ENCODE measurements at regions not wholly inside any gene's neighbourhood (a gene's known extent, or its start where the extent isn't known, plus 50 kb on each side); places are given as distances from the start of the nearest gene placed in this dataset.

DNA sequence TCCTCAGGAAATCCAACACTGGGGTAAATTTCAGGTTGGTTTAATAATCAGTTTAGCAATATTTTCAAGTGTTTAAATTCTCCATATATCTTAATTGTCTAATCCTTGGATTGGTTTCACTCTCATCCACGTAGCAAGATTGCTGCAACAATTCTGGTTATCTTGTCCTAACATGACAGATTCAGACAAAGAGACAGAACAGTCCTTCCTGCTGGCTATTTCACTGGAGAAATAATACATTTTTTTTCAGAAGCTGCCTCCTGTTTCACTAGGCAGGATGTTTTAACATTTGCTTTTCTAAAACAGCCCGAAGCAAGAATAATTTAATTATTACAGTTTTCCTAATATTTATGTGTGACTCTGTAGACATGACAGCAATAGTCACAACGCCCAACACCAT is 2011.2 kb downstream of the NCAM2 start:
- no peaks in the 10 kb centered on the region for H3K36me3 ChIP-seq (ENCODE audit: control insufficient read depth in 2 of 4, insufficient read depth in 4 of 4, low read length in 3 of 4)
- H3K4me1 ChIP-seq (replicated peaks in 1 of 4; ENCODE audit: control insufficient read depth in 3 of 4, insufficient read depth in 4 of 4, low read length in 3 of 4), result no peaks in the 10 kb centered on the region
- H2BK15ac ChIP-seq (ENCODE audit: low read length), result no peak overlapping the region
- H3K79me2 ChIP-seq (ENCODE audit: control insufficient read depth in 1 of 2, insufficient read depth in 2 of 2, low read length in 2 of 2), result no peaks in the 10 kb centered on the region
- no peak overlapping the region for H2BK120ac ChIP-seq (replicated peaks; ENCODE audit: low read depth, low read length)
- no peak overlapping the region for H4K5ac ChIP-seq (ENCODE audit: insufficient read length, low read depth, low read length)
- no peak overlapping the region for H3K4me2 ChIP-seq (ENCODE audit: insufficient read depth in 1 of 2, low read depth in 2 of 2, low read length in 2 of 2)
- H3K56ac ChIP-seq (replicated peaks; ENCODE audit: insufficient read length, low read depth, low read length), result no peak overlapping the region
- H3K18ac ChIP-seq (ENCODE audit: extremely low read depth, low read length), result no peak overlapping the region
- no peak overlapping the region for H3K9ac ChIP-seq (replicated peaks in 1 of 4; ENCODE audit: extremely low read depth in 1 of 4, low read depth in 3 of 4, low read length in 3 of 4)
- 91% methylated on average over 3 of the region's 3 CpGs; no CpG with 5 or more reads in 1 of the 2 experiments for WGBS, 2 experiments (ENCODE audit: extremely low coverage in 1 of 2, insufficient coverage in 1 of 2, insufficient read length in 1 of 2, insufficient replicate concordance in 2 of 2, low coverage in 1 of 2, low lambda C conversion rate in 2 of 2, missing lambda C conversion rate in 1 of 2)
- no peaks in the 10 kb centered on the region for H3K9me3 ChIP-seq (ENCODE audit: insufficient read depth in 2 of 2, low read depth in 1 of 2, low read length in 1 of 2)
- no peak overlapping the region for H4K91ac ChIP-seq (replicated peaks; ENCODE audit: insufficient read length, low read length)
- H4K8ac ChIP-seq (ENCODE audit: extremely low read depth, insufficient read depth, low read length), result no peak overlapping the region
- ChIA-PET POLR2A (ENCODE audit: partially characterized antibody) (no interaction called here), CTCF (ENCODE audit: partially characterized antibody) (no interaction called here)
- FAIRE-seq (no peak), DNase-seq (ENCODE audit: low read depth in 1 of 2, low spot score in 2 of 2) (no peak)
- H3K4me3 ChIP-seq (ENCODE audit: extremely low read depth in 1 of 4, insufficient read depth in 2 of 4, low read depth in 3 of 4, low read length in 4 of 4), result no peak overlapping the region
- H3K27me3 ChIP-seq (replicated peaks in 1 of 4; ENCODE audit: control insufficient read depth in 3 of 4, extremely low read depth in 1 of 4, insufficient read depth in 3 of 4, low read length in 3 of 4), result no peaks in the 10 kb centered on the region
- H3K23ac ChIP-seq (ENCODE audit: insufficient read length), result no peak overlapping the region
- no peak overlapping the region for H2BK20ac ChIP-seq (ENCODE audit: low read length)
- H2AFZ ChIP-seq (ENCODE audit: low read length), result no peak overlapping the region
- no peak overlapping the region for H2AK5ac ChIP-seq (ENCODE audit: low read depth, low read length)
- no peaks in the 10 kb centered on the region for H3K79me1 ChIP-seq (ENCODE audit: low read depth, low read length)
- no peaks in the 10 kb centered on the region for H4K20me1 ChIP-seq (replicated peaks in 1 of 2; ENCODE audit: control insufficient read depth in 1 of 2, insufficient read depth in 2 of 2, low read length in 2 of 2)
- H2BK12ac ChIP-seq (ENCODE audit: low read depth, low read length), result no peak overlapping the region
- no peak overlapping the region for H3K4ac ChIP-seq (replicated peaks; ENCODE audit: insufficient read length, low read depth, low read length)
- no peaks in the 10 kb centered on the region for H3K23me2 ChIP-seq (ENCODE audit: low read depth, low read length)
- no peak overlapping the region for H3K27ac ChIP-seq (ENCODE audit: low read depth, low read length)
- H2BK5ac ChIP-seq (ENCODE audit: low read depth, low read length), result no peak overlapping the region
- no peak overlapping the region for H3K14ac ChIP-seq (ENCODE audit: insufficient read length)
- TF ChIP-seq SUZ12 (IDR thresholded peaks at IDR 0.05; ENCODE audit: low read length) (no peak), KDM5A (IDR thresholded peaks at IDR 0.05; ENCODE audit: low read length) (no peak), TCF12 (IDR thresholded peaks at IDR 0.05; ENCODE audit: low read depth, low read length) (no peak), ASH2L (IDR thresholded peaks at IDR 0.05; ENCODE audit: low read length) (no peak), CTBP2 (IDR thresholded peaks at IDR 0.05; ENCODE audit: borderline replicate concordance, insufficient read depth, insufficient read length, low read length) (no peak), RAD21 (IDR thresholded peaks at IDR 0.05 in 1 of 2, conservative IDR thresholded peaks at IDR 0.05 in 1 of 2; ENCODE audit: low read depth in 2 of 2, low read length in 2 of 2) (no peak), HDAC2 (IDR thresholded peaks at IDR 0.05; ENCODE audit: borderline replicate concordance in 1 of 2, low read depth in 2 of 2, low read length in 2 of 2) (no peak), CBX8 (IDR thresholded peaks at IDR 0.05; ENCODE audit: borderline replicate concordance, low read depth, low read length) (no peak), SIN3A (conservative IDR thresholded peaks at IDR 0.05 in 1 of 2, IDR thresholded peaks at IDR 0.05 in 1 of 2; ENCODE audit: low read depth in 1 of 2, low read length in 2 of 2) (no peak), BRCA1 (IDR thresholded peaks at IDR 0.05; ENCODE audit: low read depth, low read length) (no peak), RXRA (IDR thresholded peaks at IDR 0.05; ENCODE audit: insufficient read depth, low read depth, low read length) (no peak), ATF3 (IDR thresholded peaks at IDR 0.05; ENCODE audit: insufficient read depth, low read depth, low read length) (no peak)
- TF ChIP-seq, protein P1, sequence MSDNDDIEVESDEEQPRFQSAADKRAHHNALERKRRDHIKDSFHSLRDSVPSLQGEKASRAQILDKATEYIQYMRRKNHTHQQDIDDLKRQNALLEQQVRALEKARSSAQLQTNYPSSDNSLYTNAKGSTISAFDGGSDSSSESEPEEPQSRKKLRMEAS (IDR thresholded peaks at IDR 0.05), result no peak

Measured in H1 (cell line).